A549 (cell line): ENCODE measurements at regions not wholly inside any gene's neighbourhood (a gene's known extent, or its start where the extent isn't known, plus 50 kb on each side); places are given as distances from the start of the nearest gene placed in this dataset.

Source experiments
- BHLHE40 ChIP-seq: IDR thresholded peaks from 2 replicates; pipeline ENCODE4 v1.6.1; 2012; ENCODE audit warnings: low read depth, low read length, inconsistent platforms
- EP300 ChIP-seq, 2 experiments: fragments of >200 bp; sonication (Bioruptor Twin); formaldehyde crosslinking; IDR thresholded peaks; 2 replicates in 1 of 2; 3 replicates in 1 of 2; pipeline ENCODE4 v1.6.1; 2016 to 2017
- HDAC2 ChIP-seq: fragments of 200-600 bp; sonication (generic); IDR thresholded peaks from 2 replicates; pipeline ENCODE4 v1.6.1; 2016
- HOXA7 ChIP-seq: fragments of 250-450 bp; sonication (Bioruptor Pico); IDR thresholded peaks from 2 replicates; pipeline ENCODE4 v1.5.0; 2020; ENCODE audit warnings: mild to moderate bottlenecking, moderate library complexity
- PHF8 ChIP-seq: fragments of 200-600 bp; sonication (generic); IDR thresholded peaks from 2 replicates; pipeline ENCODE4 v1.6.1; 2016; ENCODE audit warnings: low read depth, mild to moderate bottlenecking, antibody characterized with exemption, moderate library complexity, borderline replicate concordance
- POLR2A ChIP-seq: IDR thresholded peaks from 2 replicates; pipeline ENCODE4 v1.6.1; 2012; ENCODE audit warnings: mild to moderate bottlenecking, low read length
- POLR2AphosphoS2 ChIP-seq: conservative IDR thresholded peaks from 2 replicates; pipeline ENCODE4 v1.6.1; 2012; ENCODE audit warnings: low read length, improper control_type of control experiment, inconsistent platforms
- RCOR1 ChIP-seq: fragments of 150-350 bp; IDR thresholded peaks from 2 replicates; pipeline ENCODE4 v1.6.1; 2014; ENCODE audit warnings: antibody characterized with exemption, low read length, low read depth
- SREBF2 ChIP-seq: fragments of 450-650 bp; IDR thresholded peaks from 2 replicates; pipeline ENCODE4 v1.6.1; 2014; ENCODE audit warnings: mild to moderate bottlenecking, moderate library complexity
- TF ChIP-seq, protein P1 (sequence below): fragments of >200 bp; sonication (Bioruptor Twin); formaldehyde crosslinking; IDR thresholded peaks from 3 replicates; pipeline ENCODE4 v1.5.1; 2016
- TF ChIP-seq, protein P2 (sequence below): IDR thresholded peaks from 2 replicates; pipeline ENCODE4 v1.6.1; 2012; ENCODE audit warnings: low read depth, borderline replicate concordance
- TF ChIP-seq, protein P3 (sequence below): IDR thresholded peaks from 2 replicates; pipeline ENCODE4 v1.6.1; 2012

DNA sequence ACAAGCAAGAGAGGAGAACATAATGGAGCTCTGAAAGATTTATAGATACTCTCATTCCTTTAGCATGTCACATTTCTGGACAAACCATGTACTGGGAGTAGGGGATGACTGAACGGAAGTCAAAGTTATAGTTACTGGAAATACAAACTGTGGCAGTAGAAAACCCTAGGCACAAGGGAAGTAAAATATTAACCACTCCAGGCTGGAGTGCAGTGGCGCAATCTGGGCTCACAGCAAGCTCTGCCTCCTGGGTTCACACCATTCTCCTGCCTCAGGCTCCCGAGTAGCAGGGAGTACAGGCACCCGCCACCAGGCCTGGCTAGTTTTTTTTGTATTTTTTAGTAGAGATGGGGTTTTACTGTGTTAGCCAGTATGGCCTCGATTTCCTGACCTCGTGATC lies 167.3 kb downstream of the KDM5D start:
- TF ChIP-seq, protein P1, sequence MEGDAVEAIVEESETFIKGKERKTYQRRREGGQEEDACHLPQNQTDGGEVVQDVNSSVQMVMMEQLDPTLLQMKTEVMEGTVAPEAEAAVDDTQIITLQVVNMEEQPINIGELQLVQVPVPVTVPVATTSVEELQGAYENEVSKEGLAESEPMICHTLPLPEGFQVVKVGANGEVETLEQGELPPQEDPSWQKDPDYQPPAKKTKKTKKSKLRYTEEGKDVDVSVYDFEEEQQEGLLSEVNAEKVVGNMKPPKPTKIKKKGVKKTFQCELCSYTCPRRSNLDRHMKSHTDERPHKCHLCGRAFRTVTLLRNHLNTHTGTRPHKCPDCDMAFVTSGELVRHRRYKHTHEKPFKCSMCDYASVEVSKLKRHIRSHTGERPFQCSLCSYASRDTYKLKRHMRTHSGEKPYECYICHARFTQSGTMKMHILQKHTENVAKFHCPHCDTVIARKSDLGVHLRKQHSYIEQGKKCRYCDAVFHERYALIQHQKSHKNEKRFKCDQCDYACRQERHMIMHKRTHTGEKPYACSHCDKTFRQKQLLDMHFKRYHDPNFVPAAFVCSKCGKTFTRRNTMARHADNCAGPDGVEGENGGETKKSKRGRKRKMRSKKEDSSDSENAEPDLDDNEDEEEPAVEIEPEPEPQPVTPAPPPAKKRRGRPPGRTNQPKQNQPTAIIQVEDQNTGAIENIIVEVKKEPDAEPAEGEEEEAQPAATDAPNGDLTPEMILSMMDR = no peak
- TF ChIP-seq EP300 (IDR thresholded peaks at IDR 0.05) = no peak
- TF ChIP-seq, protein P2, sequence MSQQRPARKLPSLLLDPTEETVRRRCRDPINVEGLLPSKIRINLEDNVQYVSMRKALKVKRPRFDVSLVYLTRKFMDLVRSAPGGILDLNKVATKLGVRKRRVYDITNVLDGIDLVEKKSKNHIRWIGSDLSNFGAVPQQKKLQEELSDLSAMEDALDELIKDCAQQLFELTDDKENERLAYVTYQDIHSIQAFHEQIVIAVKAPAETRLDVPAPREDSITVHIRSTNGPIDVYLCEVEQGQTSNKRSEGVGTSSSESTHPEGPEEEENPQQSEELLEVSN = no peak
- no peak for TF ChIP-seq POLR2A
- TF ChIP-seq HDAC2 = no peak
- no peak for TF ChIP-seq PHF8
- no peak for TF ChIP-seq RCOR1
- TF ChIP-seq, protein P3, sequence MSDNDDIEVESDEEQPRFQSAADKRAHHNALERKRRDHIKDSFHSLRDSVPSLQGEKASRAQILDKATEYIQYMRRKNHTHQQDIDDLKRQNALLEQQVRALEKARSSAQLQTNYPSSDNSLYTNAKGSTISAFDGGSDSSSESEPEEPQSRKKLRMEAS = no peak
- TF ChIP-seq SREBF2 = no peak
- no peak for TF ChIP-seq BHLHE40
- no peak for TF ChIP-seq HOXA7 (CRISPR knock-in tag)
- no peak for TF ChIP-seq POLR2AphosphoS2
